ENCODE measurements at regions not wholly inside any gene's neighbourhood (a gene's known extent, or its start where the extent isn't known, plus 50 kb on each side); places are given as distances from the start of the nearest gene placed in this dataset.

- Histone ChIP-seq H3K9me3 (peaks cover 0 to 3% (median 0%) of the 10 kb centered on the region in 4 donors), H3K36me3 (no peaks in the 10 kb centered on the region)
- no peak for DNase-seq
These were observed 443.9 kb upstream of the INTU start for GRCh38 chr4:127188847-127189246.

GRCh38 chr4:127194281-127194680 is 438.5 kb upstream of the INTU start:
- Histone ChIP-seq H3K9me3 (peaks cover 0 to 3% (median 0%) of the 10 kb centered on the region in 4 donors), H3K36me3 (no peaks in the 10 kb centered on the region), H3K27ac (no peak overlapping the region), H3K27me3 (no peaks in the 10 kb centered on the region), H3K4me3 (no peak overlapping the region), H3K4me1 (no peaks in the 10 kb centered on the region)
- no peak for DNase-seq
- TF ChIP-seq POLR2A (IDR thresholded peaks at IDR 0.05) (no peak), CTCF (IDR thresholded peaks at IDR 0.05) (no peak)

More at GRCh38 chr4:127188847-127189246, 443.9 kb upstream of the INTU start:
- no peaks in the 10 kb centered on the region for H3K4me1 ChIP-seq
- H3K27me3 ChIP-seq = no peaks in the 10 kb centered on the region
- TF ChIP-seq POLR2A (IDR thresholded peaks at IDR 0.05) (no peak), CTCF (IDR thresholded peaks at IDR 0.05) (no peak)
- no peak overlapping the region for H3K27ac ChIP-seq
- H3K4me3 ChIP-seq = no peak overlapping the region

GRCh38 chr4:127196655-127197352 is 436.0 kb upstream of the INTU start:
- Histone ChIP-seq H3K9me3 (peaks cover 0 to 3% (median 0%) of the 10 kb centered on the region in 4 donors), H3K27me3 (no peaks in the 10 kb centered on the region), H3K27ac (no peak overlapping the region), H3K36me3 (no peaks in the 10 kb centered on the region), H3K4me3 (no peak overlapping the region), H3K4me1 (no peaks in the 10 kb centered on the region)
- no peak for DNase-seq
- no peak for TF ChIP-seq CTCF (IDR thresholded peaks at IDR 0.05)

GRCh38 chr4:127203562-127204200 is 429.1 kb upstream of the INTU start:
- H3K9me3 ChIP-seq = no peaks in the 10 kb centered on the region

GRCh38 chr4:127204322-127204721 is 428.4 kb upstream of the INTU start:
- Histone ChIP-seq H3K27me3 (no peaks in the 10 kb centered on the region), H3K27ac (no peak overlapping the region), H3K36me3 (no peaks in the 10 kb centered on the region), H3K4me3 (no peak overlapping the region), H3K4me1 (no peaks in the 10 kb centered on the region), H3K9me3 (no peaks in the 10 kb centered on the region)
- TF ChIP-seq CTCF (IDR thresholded peaks at IDR 0.05) = no peak
- no peak for TF ChIP-seq POLR2A (IDR thresholded peaks at IDR 0.05)
- no peak for DNase-seq

More at GRCh38 chr4:127203562-127204200, 429.1 kb upstream of the INTU start:
- Histone ChIP-seq H3K4me1 (no peaks in the 10 kb centered on the region), H3K27ac (no peak overlapping the region), H3K4me3 (no peak overlapping the region), H3K36me3 (no peaks in the 10 kb centered on the region), H3K27me3 (no peaks in the 10 kb centered on the region)
- no peak for DNase-seq
- TF ChIP-seq CTCF (IDR thresholded peaks at IDR 0.05) (no peak), POLR2A (IDR thresholded peaks at IDR 0.05) (no peak)

All from Peyer's patch (tissue), 4 donors.